Peyer's patch (tissue), 4 donors: ENCODE measurements at regions not wholly inside any gene's neighbourhood (a gene's known extent, or its start where the extent isn't known, plus 50 kb on each side); places are given as distances from the start of the nearest gene placed in this dataset.

Experiments used
- CTCF ChIP-seq, 6 experiments: fragments of 450-650 bp in 4 of 6; fragments of 200-600 bp in 2 of 6; sonication (generic) in 1 of 6; IDR thresholded peaks; one replicate each; pipeline ENCODE4 v1.5.1; 2017 to 2019; ENCODE audit warnings: antibody characterized with exemption in 6 of 6, mild to moderate bottlenecking in 3 of 6, moderate library complexity in 1 of 6
- POLR2A ChIP-seq, 2 donors: fragments of 450-650 bp; IDR thresholded peaks; one replicate each; pipeline ENCODE4 v1.5.1; 2017; ENCODE audit warnings: antibody characterized with exemption in 2 of 2, mild to moderate bottlenecking in 2 of 2, moderate library complexity in 2 of 2

- TF ChIP-seq CTCF (IDR thresholded peaks at IDR 0.05): no peak
- no peak for TF ChIP-seq POLR2A (IDR thresholded peaks at IDR 0.05)
Measured at GRCh38 chr10:28859791-28860190, 182.5 kb downstream of the BAMBI start.
